Right renal cortex interstitium (tissue), 3 donors: ENCODE measurements at regions not wholly inside any gene's neighbourhood (a gene's known extent, or its start where the extent isn't known, plus 50 kb on each side); places are given as distances from the start of the nearest gene placed in this dataset.

Experiments
- DNase-seq, 3 donors: peaks; one replicate each; pipeline ENCODE4 v3.0.0-alpha.2; 2013; ENCODE audit warnings: low read depth in 3 of 3, low spot score in 2 of 3

GRCh38 chr13:74084375-74084935 is 49.7 kb downstream of the KLF12 start:
- no peak for DNase-seq

- DNase-seq, result no peak
Measured at GRCh38 chr13:74082741-74083160, 51.5 kb downstream of the KLF12 start.

- no peak for DNase-seq
Measured at GRCh38 chr13:74080762-74081161, 53.4 kb downstream of the KLF12 start.

- DNase-seq, result no peak
Measured at GRCh38 chr13:74077792-74078191, 56.4 kb downstream of the KLF12 start.

GRCh38 chr13:74077375-74077774 is 56.8 kb downstream of the KLF12 start:
- no peak for DNase-seq

- no peak for DNase-seq
Measured at GRCh38 chr13:74074723-74075122, 59.5 kb downstream of the KLF12 start.

- DNase-seq, result no peak
Measured at GRCh38 chr13:74073274-74073673, 60.9 kb downstream of the KLF12 start.

GRCh38 chr13:74070513-74070912 is 63.7 kb downstream of the KLF12 start:
- no peak for DNase-seq

GRCh38 chr13:74070065-74070464 is 64.1 kb downstream of the KLF12 start:
- no peak for DNase-seq

GRCh38 chr13:74068471-74068870 is 65.7 kb downstream of the KLF12 start:
- no peak for DNase-seq

GRCh38 chr13:74067818-74068217 is 66.4 kb downstream of the KLF12 start:
- DNase-seq, result no peak

GRCh38 chr13:74066937-74067336 is 67.3 kb downstream of the KLF12 start:
- DNase-seq, result no peak

GRCh38 chr13:74064805-74065312 is 69.3 kb downstream of the KLF12 start:
- no peak for DNase-seq

GRCh38 chr13:74063533-74064100 is 70.6 kb downstream of the KLF12 start:
- no peak for DNase-seq

GRCh38 chr13:74062933-74063332 is 71.3 kb downstream of the KLF12 start:
- DNase-seq, result no peak

- no peak for DNase-seq
Measured at GRCh38 chr13:74061926-74062595, 72.1 kb downstream of the KLF12 start.

GRCh38 chr13:74056801-74057542 is 77.2 kb downstream of the KLF12 start:
- DNase-seq, result no peak

- no peak for DNase-seq
Measured at GRCh38 chr13:74052402-74052928, 81.7 kb downstream of the KLF12 start.

- DNase-seq, result no peak
Measured at GRCh38 chr13:74048756-74049155, 85.4 kb downstream of the KLF12 start.

- no peak for DNase-seq
Measured at GRCh38 chr13:74047931-74048600, 86.1 kb downstream of the KLF12 start.

GRCh38 chr13:74046431-74046830 is 87.8 kb downstream of the KLF12 start:
- DNase-seq, result no peak
